ENCODE measurements at regions not wholly inside any gene's neighbourhood (a gene's known extent, or its start where the extent isn't known, plus 50 kb on each side); places are given as distances from the start of the nearest gene placed in this dataset.
A peak's percentile ranks its signal among the peaks of the same experiment; 100 is the strongest.
"Not testable (repeated sequence)": the region's sequence is repeated elsewhere in the genome, so short reads cannot be mapped to it uniquely, and the experiment has no call there.

GRCh38 chr17:445839-446238 is 93.2 kb upstream of the RPH3AL start, which contains the start of gene RFLNB:
TSS of gene RFLNB (minus strand) at chr17:445939.
- Mint-ChIP-seq H3K36me3 (ENCODE audit: low read depth) (peaks cover 39% of the 10 kb centered on the region), H3K4me1 (ENCODE audit: low read depth) (peaks cover 18% of the 10 kb centered on the region), H3K4me3 (peak within 1 kb of the TSS; percentile 61)
- H3K27me3 Mint-ChIP-seq (ENCODE audit: low read depth); H3K9me3 Mint-ChIP-seq; H3K27ac Mint-ChIP-seq: not testable (repeated sequence)

- no peaks in the 10 kb centered on the region for H3K9me3 Mint-ChIP-seq
- peaks cover 18% of the 10 kb centered on the region for H3K4me1 Mint-ChIP-seq (ENCODE audit: low read depth)
- H3K27ac Mint-ChIP-seq: no peak overlapping the region
- no peak overlapping the region for H3K4me3 Mint-ChIP-seq
- H3K36me3 Mint-ChIP-seq (ENCODE audit: low read depth): peaks cover 45% of the 10 kb centered on the region
- no peaks in the 10 kb centered on the region for H3K27me3 Mint-ChIP-seq (ENCODE audit: low read depth)
Observed at GRCh38 chr17:444879-445454, 92.4 kb upstream of the RPH3AL start.

- H3K27me3 Mint-ChIP-seq (ENCODE audit: low read depth): no peaks in the 10 kb centered on the region
Observed at GRCh38 chr17:443109-443508, 90.5 kb upstream of the RPH3AL start.

GRCh38 chr17:441155-441950 is 88.7 kb upstream of the RPH3AL start:
- Mint-ChIP-seq H3K4me1 (ENCODE audit: low read depth) (peaks cover 4% of the 10 kb centered on the region), H3K27ac (no peak overlapping the region), H3K36me3 (ENCODE audit: low read depth) (peaks cover 59% of the 10 kb centered on the region), H3K9me3 (peaks cover 5% of the 10 kb centered on the region), H3K4me3 (no peak overlapping the region), H3K27me3 (ENCODE audit: low read depth) (no peaks in the 10 kb centered on the region)

More at GRCh38 chr17:443109-443508, 90.5 kb upstream of the RPH3AL start:
- Mint-ChIP-seq H3K9me3 (peaks cover 3% of the 10 kb centered on the region), H3K36me3 (ENCODE audit: low read depth) (peaks cover 60% of the 10 kb centered on the region), H3K4me1 (ENCODE audit: low read depth) (peaks cover 18% of the 10 kb centered on the region), H3K4me3 (no peak overlapping the region), H3K27ac (no peak overlapping the region)

- no peak overlapping the region for H3K4me3 Mint-ChIP-seq
- H3K9me3 Mint-ChIP-seq: peaks cover 14% of the 10 kb centered on the region
- H3K4me1 Mint-ChIP-seq (ENCODE audit: low read depth): peaks cover 2% of the 10 kb centered on the region
- H3K27ac Mint-ChIP-seq: no peak overlapping the region
- peaks cover 57% of the 10 kb centered on the region for H3K36me3 Mint-ChIP-seq (ENCODE audit: low read depth)
- H3K27me3 Mint-ChIP-seq (ENCODE audit: low read depth): no peaks in the 10 kb centered on the region
Observed at GRCh38 chr17:438191-438590, 85.6 kb upstream of the RPH3AL start.

GRCh38 chr17:437545-437944 is 84.9 kb upstream of the RPH3AL start:
- H3K27me3 Mint-ChIP-seq (ENCODE audit: low read depth): no peaks in the 10 kb centered on the region
- peaks cover 50% of the 10 kb centered on the region for H3K36me3 Mint-ChIP-seq (ENCODE audit: low read depth)
- H3K27ac Mint-ChIP-seq: no peak overlapping the region
- H3K4me1 Mint-ChIP-seq (ENCODE audit: low read depth): peaks cover 2% of the 10 kb centered on the region
- peaks cover 14% of the 10 kb centered on the region for H3K9me3 Mint-ChIP-seq
- H3K4me3 Mint-ChIP-seq: no peak overlapping the region

- Mint-ChIP-seq H3K4me3 (no peak overlapping the region), H3K27me3 (ENCODE audit: low read depth) (no peaks in the 10 kb centered on the region), H3K27ac (no peak overlapping the region), H3K36me3 (ENCODE audit: low read depth) (peaks cover 46% of the 10 kb centered on the region), H3K4me1 (ENCODE audit: low read depth) (peaks cover 2% of the 10 kb centered on the region), H3K9me3 (peaks cover 14% of the 10 kb centered on the region)
Observed at GRCh38 chr17:436571-436970, 84.0 kb upstream of the RPH3AL start.

GRCh38 chr17:432471-432870 is 79.9 kb upstream of the RPH3AL start:
- H3K36me3 Mint-ChIP-seq (ENCODE audit: low read depth): peaks cover 28% of the 10 kb centered on the region
- H3K4me3 Mint-ChIP-seq; H3K27me3 Mint-ChIP-seq (ENCODE audit: low read depth); H3K4me1 Mint-ChIP-seq (ENCODE audit: low read depth); H3K27ac Mint-ChIP-seq: not testable (repeated sequence)
- peaks cover 21% of the 10 kb centered on the region for H3K9me3 Mint-ChIP-seq

GRCh38 chr17:431494-431893 is 78.9 kb upstream of the RPH3AL start:
- Mint-ChIP-seq H3K4me1 (ENCODE audit: low read depth) (peaks cover 4% of the 10 kb centered on the region), H3K27me3 (ENCODE audit: low read depth) (no peaks in the 10 kb centered on the region), H3K36me3 (ENCODE audit: low read depth) (peaks cover 19% of the 10 kb centered on the region), H3K4me3 (no peak overlapping the region), H3K9me3 (peaks cover 21% of the 10 kb centered on the region), H3K27ac (no peak overlapping the region)

- peaks cover 12% of the 10 kb centered on the region for H3K9me3 Mint-ChIP-seq
- H3K4me1 Mint-ChIP-seq (ENCODE audit: low read depth): peaks cover 4% of the 10 kb centered on the region
- H3K4me3 Mint-ChIP-seq: no peak overlapping the region
- no peak overlapping the region for H3K27ac Mint-ChIP-seq
- H3K36me3 Mint-ChIP-seq (ENCODE audit: low read depth): peaks cover 10% of the 10 kb centered on the region
- H3K27me3 Mint-ChIP-seq (ENCODE audit: low read depth): no peaks in the 10 kb centered on the region
Observed at GRCh38 chr17:429589-429988, 77.0 kb upstream of the RPH3AL start.

- H3K27me3 Mint-ChIP-seq (ENCODE audit: low read depth): no peaks in the 10 kb centered on the region
- H3K9me3 Mint-ChIP-seq: peaks cover 12% of the 10 kb centered on the region
- H3K36me3 Mint-ChIP-seq (ENCODE audit: low read depth): peaks cover 7% of the 10 kb centered on the region
- H3K4me3 Mint-ChIP-seq: no peak overlapping the region
- no peak overlapping the region for H3K27ac Mint-ChIP-seq
- H3K4me1 Mint-ChIP-seq (ENCODE audit: low read depth): peaks cover 2% of the 10 kb centered on the region
Observed at GRCh38 chr17:428414-428813, 75.8 kb upstream of the RPH3AL start.

- Mint-ChIP-seq H3K4me1 (ENCODE audit: low read depth) (peaks cover 2% of the 10 kb centered on the region), H3K27ac (no peak overlapping the region), H3K4me3 (no peak overlapping the region), H3K9me3 (peaks cover 12% of the 10 kb centered on the region), H3K27me3 (ENCODE audit: low read depth) (no peaks in the 10 kb centered on the region), H3K36me3 (ENCODE audit: low read depth) (peaks cover 7% of the 10 kb centered on the region)
Observed at GRCh38 chr17:427891-428290, 75.3 kb upstream of the RPH3AL start.

GRCh38 chr17:427327-427726 is 74.7 kb upstream of the RPH3AL start:
- Mint-ChIP-seq H3K9me3 (peaks cover 12% of the 10 kb centered on the region), H3K4me1 (ENCODE audit: low read depth) (peaks cover 2% of the 10 kb centered on the region), H3K27ac (no peak overlapping the region), H3K36me3 (ENCODE audit: low read depth) (peaks cover 7% of the 10 kb centered on the region), H3K4me3 (no peak overlapping the region), H3K27me3 (ENCODE audit: low read depth) (no peaks in the 10 kb centered on the region)

- Mint-ChIP-seq H3K9me3 (peaks cover 5% of the 10 kb centered on the region), H3K4me1 (ENCODE audit: low read depth) (peaks cover 33% of the 10 kb centered on the region), H3K27ac (no peak overlapping the region), H3K36me3 (ENCODE audit: low read depth) (peaks cover 11% of the 10 kb centered on the region), H3K27me3 (ENCODE audit: low read depth) (no peaks in the 10 kb centered on the region), H3K4me3 (no peak overlapping the region)
Observed at GRCh38 chr17:422196-422930, 69.8 kb upstream of the RPH3AL start.

Data from T-helper 1 cell treated with Interleukin-12 subunit alpha and Interleukin-12 subunit beta and Interleukin-4 antibody, amounts not matched to agents 30 μg/mL and 1 μg/mL, for 36 hours (primary cell).